ENCODE measurements at regions not wholly inside any gene's neighbourhood (a gene's known extent, or its start where the extent isn't known, plus 50 kb on each side); places are given as distances from the start of the nearest gene placed in this dataset.

DNA sequence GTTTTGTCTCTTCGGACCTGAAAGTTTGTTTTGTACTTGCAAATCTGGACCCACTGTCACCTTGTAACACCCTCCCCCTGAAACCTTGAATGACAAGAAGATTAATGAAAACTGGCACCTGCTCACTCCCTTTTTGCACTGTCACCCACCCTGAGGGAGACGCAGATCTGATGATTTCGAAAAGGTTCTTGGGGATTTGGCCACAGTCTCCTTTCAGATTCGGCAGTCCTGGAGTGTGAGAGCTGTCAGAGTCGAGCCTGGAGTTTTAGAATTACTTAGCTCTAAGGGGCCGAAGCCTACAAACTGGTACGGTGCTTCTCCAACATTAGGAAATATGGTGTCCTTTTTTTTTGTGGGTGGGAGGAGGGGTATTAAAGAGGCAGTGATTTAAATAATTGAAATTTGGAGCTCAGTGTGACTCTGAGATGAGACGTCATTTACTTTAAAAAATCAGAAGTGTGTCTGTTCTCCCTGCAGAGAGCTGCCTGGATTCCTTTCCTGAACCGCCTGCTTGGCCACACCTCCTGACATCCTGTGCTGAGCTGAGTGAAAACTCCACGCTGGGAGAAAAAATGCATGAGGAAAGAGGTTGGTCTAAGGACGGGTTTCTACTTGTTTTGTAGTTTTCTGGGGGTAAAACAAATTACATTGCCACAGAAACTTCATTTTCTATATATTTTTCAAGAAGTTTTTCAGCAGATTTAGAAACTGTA, 447.0 kb upstream of the CDH4 start:
- no peaks in the 10 kb centered on the region for H3K36me3 ChIP-seq (ENCODE audit: control insufficient read depth in 4 of 4, insufficient read depth in 4 of 4, low read length in 3 of 4)
- H3K27ac ChIP-seq (ENCODE audit: insufficient read depth in 1 of 2, low read depth in 1 of 2, low read length in 2 of 2, poor library complexity in 1 of 2, severe bottlenecking in 2 of 2): no peak overlapping the region
- no peak overlapping the region for H3K4me3 ChIP-seq (ENCODE audit: control insufficient read depth in 1 of 7, extremely low read depth in 1 of 7, insufficient read depth in 4 of 7, low read depth in 2 of 7, low read length in 6 of 7)
- peaks cover 0 to 4% (median 0%) of the 10 kb centered on the region in 5 experiments for H3K9me3 ChIP-seq (ENCODE audit: control extremely low read depth in 1 of 5, control insufficient read depth in 4 of 5, insufficient read depth in 2 of 5, low read depth in 1 of 5, low read length in 4 of 5)
- ChIA-PET POLR2A (interaction anchor here (0.7 kb wide), 1 partner anchor 286 kb away, joined by 6 read pairs; no protein-coding TSS in a partner anchor), CTCF (no interaction called here)
- 22% methylated on average over 8 of the region's 11 CpGs for WGBS (ENCODE audit: insufficient coverage)
- H3K27me3 ChIP-seq (replicated peaks in 2 of 5; ENCODE audit: control insufficient read depth in 4 of 5, insufficient read depth in 5 of 5, low read length in 4 of 5): peaks cover 0 to 2% (median 0%) of the 10 kb centered on the region in 5 experiments
- peaks cover 0 to 5% (median 0%) of the 10 kb centered on the region in 4 experiments for H3K4me1 ChIP-seq (ENCODE audit: control extremely low read depth in 1 of 4, control insufficient read depth in 4 of 4, insufficient read depth in 4 of 4, low read length in 3 of 4)
- no peak for DNase-seq

DNA sequence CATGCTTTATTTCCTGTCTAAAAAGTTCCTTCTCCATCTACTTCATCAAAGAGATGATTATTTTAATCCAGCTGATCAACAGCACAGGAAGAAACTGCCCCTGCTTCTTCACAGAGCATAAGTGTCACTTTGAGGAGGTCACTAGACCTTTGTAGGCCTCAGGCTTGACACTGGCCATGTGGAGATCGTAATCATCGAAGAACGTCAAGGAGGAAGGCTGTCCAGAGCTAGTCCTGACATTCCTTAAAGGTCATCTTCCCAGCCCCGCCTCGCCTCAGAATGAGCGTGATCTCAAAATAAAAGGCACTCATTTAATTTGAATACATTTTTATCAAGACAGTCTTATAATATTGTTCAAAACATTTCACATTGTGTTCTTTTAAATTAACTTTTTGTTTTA, 445.7 kb upstream of the CDH4 start:
- Histone ChIP-seq H3K9me3 (ENCODE audit: control extremely low read depth in 1 of 5, control insufficient read depth in 4 of 5, insufficient read depth in 2 of 5, low read depth in 1 of 5, low read length in 4 of 5) (peaks cover 0 to 3% (median 0%) of the 10 kb centered on the region in 5 experiments), H3K4me3 (ENCODE audit: control insufficient read depth in 1 of 7, extremely low read depth in 1 of 7, insufficient read depth in 4 of 7, low read depth in 2 of 7, low read length in 6 of 7) (no peak overlapping the region), H3K36me3 (ENCODE audit: control insufficient read depth in 4 of 4, insufficient read depth in 4 of 4, low read length in 3 of 4) (no peaks in the 10 kb centered on the region), H3K4me1 (ENCODE audit: control extremely low read depth in 1 of 4, control insufficient read depth in 4 of 4, insufficient read depth in 4 of 4, low read length in 3 of 4) (peaks cover 0 to 5% (median 0%) of the 10 kb centered on the region in 4 experiments), H3K27me3 (replicated peaks in 2 of 5; ENCODE audit: control insufficient read depth in 4 of 5, insufficient read depth in 5 of 5, low read length in 4 of 5) (peaks cover 0 to 2% (median 0%) of the 10 kb centered on the region in 5 experiments), H3K27ac (ENCODE audit: insufficient read depth in 1 of 2, low read depth in 1 of 2, low read length in 2 of 2, poor library complexity in 1 of 2, severe bottlenecking in 2 of 2) (no peak overlapping the region)
- ChIA-PET CTCF (no interaction called here), POLR2A (no interaction called here)
- WGBS (ENCODE audit: insufficient coverage): 83% methylated on average over 3 of the region's 6 CpGs
- no peak for DNase-seq

DNA sequence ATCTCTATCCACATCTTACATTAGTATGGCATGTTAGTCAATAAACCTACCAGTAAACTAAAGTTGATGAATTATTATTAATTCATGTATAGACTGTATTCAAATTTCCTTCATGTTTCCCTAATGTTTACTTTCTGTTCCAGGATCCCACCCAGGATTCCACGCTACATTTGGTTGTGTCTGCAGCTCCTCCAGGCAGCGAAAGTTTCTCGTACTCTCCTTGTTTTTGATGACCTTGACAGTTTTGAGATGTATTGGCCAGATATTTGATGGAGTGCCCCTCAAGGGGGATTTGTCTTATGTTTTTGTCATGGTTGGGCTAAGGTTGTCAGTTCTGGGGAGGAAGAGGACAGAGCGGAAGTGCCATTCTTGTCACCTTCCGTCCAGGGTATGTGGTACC, 445.2 kb upstream of the CDH4 start:
- POLR2A ChIA-PET: no interaction called here
- H3K4me3 ChIP-seq (ENCODE audit: control insufficient read depth in 1 of 7, extremely low read depth in 1 of 7, insufficient read depth in 4 of 7, low read depth in 2 of 7, low read length in 6 of 7): no peak overlapping the region
- H3K27me3 ChIP-seq (replicated peaks in 2 of 5; ENCODE audit: control insufficient read depth in 4 of 5, insufficient read depth in 5 of 5, low read length in 4 of 5): peaks cover 0 to 2% (median 0%) of the 10 kb centered on the region in 5 experiments
- no peaks in the 10 kb centered on the region for H3K36me3 ChIP-seq (ENCODE audit: control insufficient read depth in 4 of 4, insufficient read depth in 4 of 4, low read length in 3 of 4)
- 94% methylated on average over 3 of the region's 5 CpGs for WGBS (ENCODE audit: insufficient coverage)
- H3K27ac ChIP-seq (ENCODE audit: insufficient read depth in 1 of 2, low read depth in 1 of 2, low read length in 2 of 2, poor library complexity in 1 of 2, severe bottlenecking in 2 of 2): no peak overlapping the region
- CTCF ChIA-PET: no interaction called here
- no peak for DNase-seq
- peaks cover 0 to 5% (median 0%) of the 10 kb centered on the region in 4 experiments for H3K4me1 ChIP-seq (ENCODE audit: control extremely low read depth in 1 of 4, control insufficient read depth in 4 of 4, insufficient read depth in 4 of 4, low read length in 3 of 4)
- H3K9me3 ChIP-seq (ENCODE audit: control extremely low read depth in 1 of 5, control insufficient read depth in 4 of 5, insufficient read depth in 2 of 5, low read depth in 1 of 5, low read length in 4 of 5): peaks cover 0 to 3% (median 0%) of the 10 kb centered on the region in 5 experiments

DNA sequence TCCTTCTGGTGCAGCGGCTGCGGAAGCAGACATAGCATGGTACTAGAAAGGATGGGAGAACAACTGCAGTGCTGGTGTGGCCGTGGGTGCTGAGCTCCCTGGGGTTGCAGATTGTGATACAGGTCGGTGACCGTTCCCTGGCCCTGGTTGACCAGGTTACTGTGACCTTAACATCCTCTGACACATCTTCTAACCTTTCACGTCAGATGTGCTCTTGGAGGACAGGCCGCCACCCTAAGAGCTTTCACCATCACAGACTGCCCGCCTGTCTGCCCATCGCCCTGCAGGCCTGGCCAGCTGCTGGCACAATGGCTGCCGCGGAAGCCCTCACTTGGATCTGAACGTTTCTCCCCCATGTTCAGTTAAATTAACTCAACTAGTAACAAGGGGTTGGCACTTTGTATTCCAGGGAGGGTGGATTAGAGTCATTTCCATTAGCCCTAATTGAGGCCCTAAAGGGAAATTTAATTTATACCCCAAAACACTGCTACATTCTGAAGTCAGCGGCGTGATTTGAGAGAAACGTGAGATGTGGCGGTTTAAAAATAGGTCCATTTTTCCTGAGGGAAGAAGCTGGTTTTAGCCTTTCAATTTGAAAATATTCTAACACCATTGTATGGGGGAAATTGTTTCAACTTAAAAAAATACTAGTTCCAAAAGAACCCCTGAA, 443.9 kb upstream of the CDH4 start:
- DNase-seq: no peak
- Histone ChIP-seq H3K4me3 (ENCODE audit: control insufficient read depth in 1 of 7, extremely low read depth in 1 of 7, insufficient read depth in 4 of 7, low read depth in 2 of 7, low read length in 6 of 7) (no peak overlapping the region), H3K9me3 (ENCODE audit: control extremely low read depth in 1 of 5, control insufficient read depth in 4 of 5, insufficient read depth in 2 of 5, low read depth in 1 of 5, low read length in 4 of 5) (peaks cover 0 to 3% (median 0%) of the 10 kb centered on the region in 5 experiments), H3K36me3 (ENCODE audit: control insufficient read depth in 4 of 4, insufficient read depth in 4 of 4, low read length in 3 of 4) (no peaks in the 10 kb centered on the region), H3K4me1 (ENCODE audit: control extremely low read depth in 1 of 4, control insufficient read depth in 4 of 4, insufficient read depth in 4 of 4, low read length in 3 of 4) (peaks cover 0 to 5% (median 0%) of the 10 kb centered on the region in 4 experiments), H3K27me3 (replicated peaks in 2 of 5; ENCODE audit: control insufficient read depth in 4 of 5, insufficient read depth in 5 of 5, low read length in 4 of 5) (peaks cover 0 to 2% (median 0%) of the 10 kb centered on the region in 5 experiments), H3K27ac (ENCODE audit: insufficient read depth in 1 of 2, low read depth in 1 of 2, low read length in 2 of 2, poor library complexity in 1 of 2, severe bottlenecking in 2 of 2) (no peak overlapping the region)
- 98% methylated on average over 10 of the region's 16 CpGs for WGBS (ENCODE audit: insufficient coverage)
- POLR2A ChIA-PET: no interaction called here
- CTCF ChIA-PET: no interaction called here

DNA sequence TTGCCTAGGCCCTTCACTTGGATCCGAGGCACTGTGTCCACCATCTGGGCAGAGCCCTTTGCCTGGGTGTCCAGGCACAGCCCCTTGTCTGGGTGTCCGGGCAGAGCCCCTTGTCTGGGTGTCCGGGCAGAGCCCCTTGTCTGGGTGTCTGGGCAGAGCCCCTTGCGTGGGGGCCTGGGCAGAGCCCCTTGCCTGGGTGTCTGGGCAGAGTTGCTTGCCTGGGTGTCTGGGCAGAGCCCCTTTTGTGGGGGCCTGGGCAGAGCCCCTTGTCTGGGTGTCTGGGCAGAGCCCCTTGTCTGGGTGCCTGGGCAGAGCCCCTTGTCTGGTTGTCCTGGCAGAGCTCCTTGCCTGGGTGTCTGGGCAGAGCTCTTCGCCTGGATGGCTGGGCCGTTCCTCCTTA, 443.4 kb upstream of the CDH4 start:
- Histone ChIP-seq H3K27me3 (replicated peaks in 2 of 5; ENCODE audit: control insufficient read depth in 4 of 5, insufficient read depth in 5 of 5, low read length in 4 of 5) (peaks cover 0 to 2% (median 0%) of the 10 kb centered on the region in 5 experiments), H3K9me3 (ENCODE audit: control extremely low read depth in 1 of 5, control insufficient read depth in 4 of 5, insufficient read depth in 2 of 5, low read depth in 1 of 5, low read length in 4 of 5) (peaks cover 0 to 3% (median 0%) of the 10 kb centered on the region in 5 experiments), H3K27ac (ENCODE audit: insufficient read depth in 1 of 2, low read depth in 1 of 2, low read length in 2 of 2, poor library complexity in 1 of 2, severe bottlenecking in 2 of 2) (no peak overlapping the region), H3K36me3 (ENCODE audit: control insufficient read depth in 4 of 4, insufficient read depth in 4 of 4, low read length in 3 of 4) (no peaks in the 10 kb centered on the region), H3K4me3 (ENCODE audit: control insufficient read depth in 1 of 7, extremely low read depth in 1 of 7, insufficient read depth in 4 of 7, low read depth in 2 of 7, low read length in 6 of 7) (no peak overlapping the region), H3K4me1 (ENCODE audit: control extremely low read depth in 1 of 4, control insufficient read depth in 4 of 4, insufficient read depth in 4 of 4, low read length in 3 of 4) (peaks cover 0 to 5% (median 0%) of the 10 kb centered on the region in 4 experiments)
- CTCF ChIA-PET: no interaction called here
- WGBS (ENCODE audit: insufficient coverage): 94% methylated on average over 4 of the region's 6 CpGs
- no peak for DNase-seq
- POLR2A ChIA-PET: interaction anchor here (0.7 kb wide), 1 partner anchor 801 kb away, joined by 3 read pairs; no protein-coding TSS in a partner anchor

DNA sequence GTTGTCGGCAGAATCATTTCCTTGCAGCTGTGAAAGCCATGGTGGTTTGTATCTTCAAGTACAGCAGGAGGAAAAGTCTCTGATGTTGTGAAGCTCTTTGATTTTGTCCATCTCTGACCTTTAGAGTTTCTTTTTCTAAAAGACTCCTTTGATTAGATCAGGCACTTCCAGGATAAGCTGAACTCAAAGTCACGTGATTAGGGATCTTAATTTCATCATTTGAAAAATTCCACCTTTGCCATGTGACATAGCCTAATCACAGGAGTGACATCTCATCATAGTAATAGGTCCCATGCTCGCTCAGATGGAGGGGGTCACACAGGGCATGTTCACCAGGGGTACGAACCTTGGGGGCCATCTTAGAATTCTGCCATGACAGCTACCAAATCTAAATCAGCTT, 441.5 kb upstream of the CDH4 start:
- no peak for DNase-seq
- no peak overlapping the region for H3K27ac ChIP-seq (ENCODE audit: insufficient read depth in 1 of 2, low read depth in 1 of 2, low read length in 2 of 2, poor library complexity in 1 of 2, severe bottlenecking in 2 of 2)
- H3K4me3 ChIP-seq (ENCODE audit: control insufficient read depth in 1 of 7, extremely low read depth in 1 of 7, insufficient read depth in 4 of 7, low read depth in 2 of 7, low read length in 6 of 7): no peak overlapping the region
- WGBS (ENCODE audit: insufficient coverage): 97% methylated on average over 3 of the region's 4 CpGs
- ChIA-PET CTCF (no interaction called here), POLR2A (no interaction called here)
- no peaks in the 10 kb centered on the region for H3K36me3 ChIP-seq (ENCODE audit: control insufficient read depth in 4 of 4, insufficient read depth in 4 of 4, low read length in 3 of 4)
- H3K27me3 ChIP-seq (replicated peaks in 2 of 5; ENCODE audit: control insufficient read depth in 4 of 5, insufficient read depth in 5 of 5, low read length in 4 of 5): no peaks in the 10 kb centered on the region
- H3K4me1 ChIP-seq (ENCODE audit: control extremely low read depth in 1 of 4, control insufficient read depth in 4 of 4, insufficient read depth in 4 of 4, low read length in 3 of 4): no peaks in the 10 kb centered on the region
- peaks cover 0 to 3% (median 0%) of the 10 kb centered on the region in 5 experiments for H3K9me3 ChIP-seq (ENCODE audit: control extremely low read depth in 1 of 5, control insufficient read depth in 4 of 5, insufficient read depth in 2 of 5, low read depth in 1 of 5, low read length in 4 of 5)

DNA sequence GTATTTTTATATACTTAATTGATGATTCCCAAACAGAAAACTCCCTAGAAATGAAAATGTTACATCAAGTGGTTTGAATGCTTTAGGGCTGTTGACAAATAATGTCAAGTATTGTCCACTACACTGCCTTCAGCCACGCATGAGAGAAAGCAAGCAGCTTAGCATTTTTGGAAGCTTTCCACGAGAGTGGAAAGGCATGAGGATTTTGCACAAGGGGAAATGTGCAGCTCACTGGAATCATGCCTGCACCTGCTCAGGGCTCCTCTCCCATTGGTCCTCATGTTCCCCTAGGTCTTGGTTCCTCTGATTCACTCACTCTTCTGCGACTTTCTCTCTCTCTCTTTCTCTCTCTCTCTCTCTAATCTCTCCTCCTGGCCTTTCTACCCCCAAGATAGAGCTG, 439.5 kb upstream of the CDH4 start:
- CTCF ChIA-PET: interaction anchor here (0.7 kb wide), 1 partner anchor 189 kb away, joined by 3 read pairs; no protein-coding TSS in a partner anchor

More for the DNA sequence above, 439.5 kb upstream of the CDH4 start:
- Histone ChIP-seq H3K27me3 (replicated peaks in 2 of 5; ENCODE audit: control insufficient read depth in 4 of 5, insufficient read depth in 5 of 5, low read length in 4 of 5) (no peaks in the 10 kb centered on the region), H3K36me3 (ENCODE audit: control insufficient read depth in 4 of 4, insufficient read depth in 4 of 4, low read length in 3 of 4) (no peaks in the 10 kb centered on the region), H3K4me3 (ENCODE audit: control insufficient read depth in 1 of 7, extremely low read depth in 1 of 7, insufficient read depth in 4 of 7, low read depth in 2 of 7, low read length in 6 of 7) (no peak overlapping the region), H3K4me1 (ENCODE audit: control extremely low read depth in 1 of 4, control insufficient read depth in 4 of 4, insufficient read depth in 4 of 4, low read length in 3 of 4) (no peaks in the 10 kb centered on the region), H3K9me3 (ENCODE audit: control extremely low read depth in 1 of 5, control insufficient read depth in 4 of 5, insufficient read depth in 2 of 5, low read depth in 1 of 5, low read length in 4 of 5) (peaks cover 0 to 4% (median 3%) of the 10 kb centered on the region in 5 experiments), H3K27ac (ENCODE audit: insufficient read depth in 1 of 2, low read depth in 1 of 2, low read length in 2 of 2, poor library complexity in 1 of 2, severe bottlenecking in 2 of 2) (no peak overlapping the region)
- DNase-seq: no peak
- POLR2A ChIA-PET: no interaction called here
- WGBS (ENCODE audit: insufficient coverage): 100% methylated on average over 2 of the region's 3 CpGs

All from common myeloid progenitor, CD34-positive (primary cell).